Type B pancreatic cell (in vitro differentiated cells): ENCODE measurements at regions not wholly inside any gene's neighbourhood (a gene's known extent, or its start where the extent isn't known, plus 50 kb on each side); places are given as distances from the start of the nearest gene placed in this dataset.

Experiments used
- DNase-seq: peaks from one replicate; pipeline ENCODE4 v3.0.0; 2021; ENCODE audit warnings: mixed read lengths; ENCODE audit not compliant: unreplicated experiment; ENCODE audit errors: extremely low spot score
- H3K27ac Mint-ChIP-seq: 2 replicates; pipeline ENCODE4 v1.8.0; 2021; ENCODE audit warnings: mild to moderate bottlenecking, mixed read lengths
- H3K27me3 Mint-ChIP-seq: 2 replicates; pipeline ENCODE4 v1.8.0; 2021; ENCODE audit warnings: mixed read lengths
- H3K36me3 Mint-ChIP-seq: 2 replicates; pipeline ENCODE4 v1.8.0; 2021; ENCODE audit warnings: mixed read lengths
- H3K4me1 Mint-ChIP-seq: one replicate; pipeline ENCODE4 v1.8.0; 2021; ENCODE audit warnings: mixed read lengths; ENCODE audit not compliant: unreplicated experiment
- H3K4me3 Mint-ChIP-seq: 2 replicates; pipeline ENCODE4 v1.8.0; 2021; ENCODE audit warnings: mild to moderate bottlenecking, mixed read lengths
- H3K9me3 Mint-ChIP-seq: 2 replicates; pipeline ENCODE4 v1.8.0; 2021; ENCODE audit warnings: mixed read lengths
- TF ChIP-seq, protein P1 (sequence below): fragments of 200-600 bp; sonication (generic); conservative IDR thresholded peaks from 2 replicates; pipeline ENCODE4 v1.5.0; 2021; ENCODE audit warnings: antibody characterized with exemption, mild to moderate bottlenecking

DNA sequence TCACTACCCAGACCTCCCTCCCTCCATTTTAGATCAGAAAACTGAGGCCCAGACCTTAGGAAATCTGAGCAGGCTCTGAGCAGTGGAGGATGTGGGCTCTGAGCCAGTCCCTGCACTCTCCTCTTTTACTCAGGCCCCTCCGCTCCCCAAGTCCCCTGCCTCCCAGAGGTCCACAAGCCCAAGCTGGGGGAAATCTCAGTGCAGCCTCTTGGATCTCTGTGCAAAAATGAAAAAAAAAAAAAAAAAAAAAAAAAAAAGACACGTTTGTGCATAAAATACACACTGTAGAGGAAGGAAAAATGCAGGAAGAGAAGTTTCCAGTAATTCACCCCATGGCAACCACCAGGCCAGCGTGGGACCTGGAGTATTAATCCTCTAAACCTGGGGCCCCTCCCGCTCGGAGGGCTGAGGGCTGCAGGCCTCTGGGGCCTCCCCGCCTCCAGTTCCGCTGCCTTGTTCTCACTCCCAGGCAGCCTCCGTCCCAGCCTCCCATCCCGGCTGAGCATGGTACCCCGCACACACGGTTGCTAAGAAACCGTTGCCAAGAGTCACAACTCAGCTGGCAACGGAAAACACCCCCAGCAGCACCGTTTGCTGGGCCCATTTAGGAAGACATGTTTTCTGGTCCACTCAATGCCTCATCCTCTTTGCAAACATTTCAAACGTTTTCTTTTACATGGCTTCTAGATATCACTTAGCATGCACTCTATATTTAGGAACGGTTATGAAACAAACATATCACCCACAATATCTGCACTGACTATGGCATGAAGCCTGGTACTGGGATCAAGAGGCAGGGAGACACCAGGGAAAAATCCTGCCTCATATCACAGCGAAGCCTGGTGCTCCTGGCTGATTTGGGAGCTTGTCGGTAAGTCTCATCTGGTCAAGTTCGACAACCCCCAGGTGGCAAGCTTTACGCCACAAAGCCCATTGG, 227.5 kb downstream of the CTTN start:
- TF ChIP-seq, protein P1, sequence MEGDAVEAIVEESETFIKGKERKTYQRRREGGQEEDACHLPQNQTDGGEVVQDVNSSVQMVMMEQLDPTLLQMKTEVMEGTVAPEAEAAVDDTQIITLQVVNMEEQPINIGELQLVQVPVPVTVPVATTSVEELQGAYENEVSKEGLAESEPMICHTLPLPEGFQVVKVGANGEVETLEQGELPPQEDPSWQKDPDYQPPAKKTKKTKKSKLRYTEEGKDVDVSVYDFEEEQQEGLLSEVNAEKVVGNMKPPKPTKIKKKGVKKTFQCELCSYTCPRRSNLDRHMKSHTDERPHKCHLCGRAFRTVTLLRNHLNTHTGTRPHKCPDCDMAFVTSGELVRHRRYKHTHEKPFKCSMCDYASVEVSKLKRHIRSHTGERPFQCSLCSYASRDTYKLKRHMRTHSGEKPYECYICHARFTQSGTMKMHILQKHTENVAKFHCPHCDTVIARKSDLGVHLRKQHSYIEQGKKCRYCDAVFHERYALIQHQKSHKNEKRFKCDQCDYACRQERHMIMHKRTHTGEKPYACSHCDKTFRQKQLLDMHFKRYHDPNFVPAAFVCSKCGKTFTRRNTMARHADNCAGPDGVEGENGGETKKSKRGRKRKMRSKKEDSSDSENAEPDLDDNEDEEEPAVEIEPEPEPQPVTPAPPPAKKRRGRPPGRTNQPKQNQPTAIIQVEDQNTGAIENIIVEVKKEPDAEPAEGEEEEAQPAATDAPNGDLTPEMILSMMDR: no peak
- no peak overlapping the region for H3K27ac Mint-ChIP-seq
- H3K4me1 Mint-ChIP-seq: peaks cover 20% of the 10 kb centered on the region
- H3K4me3 Mint-ChIP-seq: no peak overlapping the region
- H3K27me3 Mint-ChIP-seq: no peaks in the 10 kb centered on the region
- no peaks in the 10 kb centered on the region for H3K9me3 Mint-ChIP-seq
- H3K36me3 Mint-ChIP-seq: no peaks in the 10 kb centered on the region
- DNase-seq: no peak

DNA sequence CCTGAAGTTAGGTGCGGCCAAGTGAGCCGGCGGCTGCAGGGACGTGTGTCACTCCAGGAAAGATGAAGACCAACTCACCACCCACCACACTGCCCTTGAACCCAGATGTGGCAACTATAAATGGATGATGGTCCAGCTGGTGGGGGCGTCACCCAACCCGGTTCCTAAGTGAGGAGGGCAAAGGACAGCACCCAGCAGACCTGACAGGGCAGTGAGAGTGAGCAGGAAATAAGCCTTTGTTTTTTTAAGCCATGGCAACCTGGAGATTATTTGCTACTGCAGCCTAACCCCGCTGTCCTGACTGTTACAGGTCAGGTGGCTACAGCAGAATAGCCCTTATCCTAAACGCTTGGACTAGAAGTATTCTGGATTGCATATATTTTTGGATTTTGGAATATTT, 228.9 kb downstream of the CTTN start:
- no peak for DNase-seq
- peak overlapping the region; percentile 65 for H3K27ac Mint-ChIP-seq

DNA sequence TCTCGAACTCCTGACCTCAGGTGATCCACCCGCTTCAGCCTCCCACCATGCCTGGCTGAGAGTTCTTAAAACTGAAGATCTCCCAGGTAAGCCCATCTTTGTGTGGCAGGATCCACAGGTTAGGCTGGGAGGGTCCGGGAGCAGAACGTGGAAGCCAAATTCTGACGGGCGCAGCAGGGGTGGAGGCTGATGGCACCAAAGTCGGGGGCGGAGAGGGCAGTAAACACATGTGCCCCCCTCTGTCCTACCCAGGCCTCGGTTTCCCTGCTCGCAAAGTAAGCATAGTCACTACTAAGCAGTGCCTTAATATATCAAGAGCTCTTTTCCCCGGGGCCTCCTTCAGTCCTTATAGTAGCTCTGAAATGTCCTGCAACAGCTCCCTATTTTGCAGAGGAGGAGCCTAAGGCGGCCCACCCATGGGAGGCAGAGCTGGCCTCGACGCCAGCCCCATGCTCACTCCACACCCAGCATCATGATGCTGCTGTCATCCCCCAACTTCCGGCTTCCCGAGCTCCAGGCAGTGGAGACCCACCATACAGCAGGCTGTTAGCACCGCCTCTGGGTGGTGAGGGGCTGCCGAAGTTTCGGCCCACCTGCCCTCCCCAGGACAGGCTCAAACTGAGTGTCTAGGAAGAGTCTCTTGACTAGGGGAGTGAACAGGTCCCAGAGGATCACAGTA, 230.0 kb downstream of the CTTN start:
- H3K36me3 Mint-ChIP-seq: no peaks in the 10 kb centered on the region
- H3K4me1 Mint-ChIP-seq: peaks cover 20% of the 10 kb centered on the region
- no peaks in the 10 kb centered on the region for H3K27me3 Mint-ChIP-seq
- H3K9me3 Mint-ChIP-seq: no peaks in the 10 kb centered on the region
- H3K27ac Mint-ChIP-seq: peak overlapping the region; percentile 61
- TF ChIP-seq, protein P1: no peak
- no peak for DNase-seq
- H3K4me3 Mint-ChIP-seq: no peak overlapping the region

More for the DNA sequence above, 228.9 kb downstream of the CTTN start:
- Mint-ChIP-seq H3K4me1 (peaks cover 20% of the 10 kb centered on the region), H3K36me3 (no peaks in the 10 kb centered on the region), H3K4me3 (peak overlapping the region; percentile 39), H3K27me3 (no peaks in the 10 kb centered on the region), H3K9me3 (no peaks in the 10 kb centered on the region)
- TF ChIP-seq, protein P1: no peak

DNA sequence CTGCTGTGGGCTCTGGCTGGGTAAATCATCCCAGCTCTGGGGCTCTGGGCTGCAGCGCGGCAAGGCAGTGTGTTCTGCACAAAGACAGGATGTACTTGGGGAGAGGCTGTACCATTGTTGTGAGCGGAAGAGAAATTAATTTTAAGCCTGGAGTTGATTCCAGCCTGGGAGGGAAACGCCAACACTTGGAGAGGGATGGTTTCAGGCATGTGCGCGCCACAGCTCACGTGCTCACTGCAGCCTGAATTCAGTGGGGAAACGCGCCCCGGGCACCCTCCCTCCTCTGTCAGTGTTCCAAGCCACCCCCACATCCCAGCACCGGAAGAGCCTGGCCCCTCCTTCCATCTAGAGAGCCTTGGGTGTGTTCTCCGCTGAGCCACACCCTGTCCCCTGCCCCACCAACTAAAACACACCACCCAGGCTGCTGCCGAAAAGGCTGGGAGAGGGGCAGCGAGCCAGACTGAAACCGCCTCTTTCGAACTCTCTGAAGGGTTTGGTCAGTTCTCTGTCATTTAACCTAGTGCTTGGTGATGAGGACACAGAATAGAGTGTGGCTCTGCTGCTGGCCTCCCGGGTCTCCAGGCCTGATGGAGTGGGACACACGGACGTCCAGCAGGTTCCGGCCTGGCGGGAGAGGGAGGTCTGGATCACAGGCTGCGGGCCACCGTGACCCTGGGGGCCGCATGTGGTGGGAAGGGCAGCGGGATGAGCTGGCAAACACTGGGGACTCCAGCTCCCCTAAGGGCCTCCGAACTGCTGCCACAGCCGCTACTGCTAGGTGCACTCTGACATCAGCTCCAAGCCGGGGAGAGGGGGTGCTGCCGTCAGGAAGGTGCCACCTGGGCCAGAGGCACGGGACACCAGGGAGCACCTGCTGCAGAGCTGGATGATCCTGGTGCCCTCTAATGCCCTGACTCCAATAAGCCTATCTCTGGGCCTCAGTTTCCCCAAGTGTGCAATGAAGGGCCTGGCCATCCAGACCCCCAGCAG, 230.8 kb downstream of the CTTN start:
- no peaks in the 10 kb centered on the region for H3K36me3 Mint-ChIP-seq
- DNase-seq: no peak
- H3K27ac Mint-ChIP-seq: peak overlapping the region; percentile 61
- H3K4me1 Mint-ChIP-seq: peaks cover 20% of the 10 kb centered on the region
- H3K9me3 Mint-ChIP-seq: no peaks in the 10 kb centered on the region
- H3K4me3 Mint-ChIP-seq: no peak overlapping the region
- TF ChIP-seq, protein P1: no peak
- no peaks in the 10 kb centered on the region for H3K27me3 Mint-ChIP-seq

DNA sequence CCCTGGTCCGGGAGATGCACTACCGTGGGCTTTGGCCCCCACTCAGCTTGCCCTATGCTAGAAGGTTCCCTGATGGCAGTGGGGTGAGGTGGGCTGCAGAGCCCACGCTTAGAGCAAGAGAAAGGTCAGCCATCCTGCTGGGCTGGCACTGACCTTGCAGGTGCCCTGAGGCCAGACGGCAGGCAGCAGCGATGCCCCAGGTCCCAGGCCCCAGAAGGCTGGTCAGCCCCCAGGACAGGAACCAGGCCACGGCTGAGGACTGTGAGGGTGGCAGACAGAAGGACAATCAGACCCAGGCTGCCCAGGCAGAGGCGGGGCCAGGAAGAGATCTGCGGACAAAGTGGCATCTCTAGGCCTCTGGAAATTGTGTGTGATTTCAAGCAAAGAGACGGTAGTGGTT, 231.7 kb downstream of the CTTN start:
- TF ChIP-seq, protein P1: no peak
- no peak for DNase-seq
- H3K27ac Mint-ChIP-seq: peak overlapping the region; percentile 61
- no peaks in the 10 kb centered on the region for H3K9me3 Mint-ChIP-seq
- H3K4me3 Mint-ChIP-seq: no peak overlapping the region
- no peaks in the 10 kb centered on the region for H3K27me3 Mint-ChIP-seq
- peaks cover 20% of the 10 kb centered on the region for H3K4me1 Mint-ChIP-seq
- H3K36me3 Mint-ChIP-seq: no peaks in the 10 kb centered on the region
